ENCODE measurements at regions not wholly inside any gene's neighbourhood (a gene's known extent, or its start where the extent isn't known, plus 50 kb on each side); places are given as distances from the start of the nearest gene placed in this dataset.
"Not testable (repeated sequence)": the region's sequence is repeated elsewhere in the genome, so short reads cannot be mapped to it uniquely, and the experiment has no call there.

GRCh38 chrX:109782994-109783700, 50.1 kb upstream of the ACSL4 start:
- no peak for DNase-seq (ENCODE audit: low read depth in 2 of 2)

- DNase-seq (ENCODE audit: low read depth in 2 of 2), result no peak
Measured at GRCh38 chrX:109783701-109784079, 50.6 kb upstream of the ACSL4 start.

- DNase-seq (ENCODE audit: low read depth in 2 of 2), result no peak
Measured at GRCh38 chrX:109785053-109785452, 52.0 kb upstream of the ACSL4 start.

GRCh38 chrX:109790511-109790910, 57.5 kb upstream of the ACSL4 start:
- DNase-seq (ENCODE audit: low read depth in 2 of 2), result not testable (repeated sequence)

- no peak for DNase-seq (ENCODE audit: low read depth in 2 of 2)
Measured at GRCh38 chrX:109793191-109793590, 60.1 kb upstream of the ACSL4 start.

GRCh38 chrX:109795682-109796081, 62.6 kb upstream of the ACSL4 start:
- DNase-seq (ENCODE audit: low read depth in 2 of 2), result no peak

GRCh38 chrX:109797311-109797975, 64.4 kb upstream of the ACSL4 start:
- no peak for DNase-seq (ENCODE audit: low read depth in 2 of 2)

- no peak for DNase-seq (ENCODE audit: low read depth in 2 of 2)
Measured at GRCh38 chrX:109812236-109812635, 79.2 kb upstream of the ACSL4 start.

GRCh38 chrX:109813236-109813635, 80.2 kb upstream of the ACSL4 start:
- no peak for DNase-seq (ENCODE audit: low read depth in 2 of 2)

- no peak for DNase-seq (ENCODE audit: low read depth in 2 of 2)
Measured at GRCh38 chrX:109818976-109819375, 85.9 kb upstream of the ACSL4 start.

GRCh38 chrX:109822861-109823260, 89.8 kb upstream of the ACSL4 start:
- no peak for DNase-seq (ENCODE audit: low read depth in 2 of 2)

GRCh38 chrX:109826954-109827708, 94.1 kb upstream of the ACSL4 start:
- no peak for DNase-seq (ENCODE audit: low read depth in 2 of 2)

GRCh38 chrX:109827772-109828171, 94.7 kb upstream of the ACSL4 start:
- DNase-seq (ENCODE audit: low read depth in 2 of 2), result no peak

GRCh38 chrX:109830157-109830703, 97.2 kb upstream of the ACSL4 start:
- DNase-seq (ENCODE audit: low read depth in 2 of 2), result no peak

- DNase-seq (ENCODE audit: low read depth in 2 of 2), result no peak
Measured at GRCh38 chrX:109830704-109831206, 97.7 kb upstream of the ACSL4 start.

GRCh38 chrX:109831326-109831985, 98.4 kb upstream of the ACSL4 start:
- DNase-seq (ENCODE audit: low read depth in 2 of 2), result no peak

- DNase-seq (ENCODE audit: low read depth in 2 of 2), result no peak
Measured at GRCh38 chrX:109839694-109840567, 106.9 kb upstream of the ACSL4 start.

GRCh38 chrX:109840585-109840984, 107.5 kb upstream of the ACSL4 start:
- no peak for DNase-seq (ENCODE audit: low read depth in 2 of 2)

- DNase-seq (ENCODE audit: low read depth in 2 of 2), result no peak
Measured at GRCh38 chrX:109841257-109841656, 108.2 kb upstream of the ACSL4 start.

GRCh38 chrX:109841869-109842579, 109.0 kb upstream of the ACSL4 start:
- no peak for DNase-seq (ENCODE audit: low read depth in 2 of 2)
